Psoas muscle (tissue), 7 donors: ENCODE measurements at regions not wholly inside any gene's neighbourhood (a gene's known extent, or its start where the extent isn't known, plus 50 kb on each side); places are given as distances from the start of the nearest gene placed in this dataset.

Experiments used
- ATAC-seq, 4 donors: fragments of 200-7000 bp; cut with Tn5 transposase; one replicate each; pipeline ENCODE4 v1.9.1; 2020; ENCODE audit warnings: moderate library complexity in 3 of 4, mild to moderate bottlenecking in 2 of 4
- DNase-seq, 2 donors: peaks; one replicate each; pipeline ENCODE4 v3.0.0-alpha.2; 2020
- H3K27ac ChIP-seq: fragments of 200-600 bp; one replicate; pipeline ENCODE4 v1.8.0; 2022
- H3K27me3 ChIP-seq, 3 donors: fragments of 200-600 bp in 1 of 3; one replicate each; pipeline versions ENCODE4 v1.6.1 to v1.8.0; 2013 to 2022; ENCODE audit warnings: low read length in 2 of 3, mild to moderate bottlenecking in 2 of 3, moderate library complexity in 1 of 3; ENCODE audit not compliant: insufficient read depth in 3 of 3
- H3K36me3 ChIP-seq, 2 donors: fragments of 200-600 bp in 1 of 2; one replicate each; pipeline versions ENCODE4 v1.6.1 to v1.8.0; 2013 to 2022; ENCODE audit warnings: low read depth in 1 of 2, mild to moderate bottlenecking in 1 of 2, moderate library complexity in 1 of 2; ENCODE audit not compliant: insufficient read depth in 1 of 2
- H3K4me1 ChIP-seq: fragments of 200-600 bp; one replicate; pipeline ENCODE4 v1.8.0; 2022
- H3K4me3 ChIP-seq: fragments of 200-600 bp; one replicate; pipeline ENCODE4 v1.8.0; 2022; ENCODE audit warnings: mild to moderate bottlenecking
- H3K9me3 ChIP-seq: fragments of 200-600 bp; one replicate; pipeline ENCODE4 v1.8.0; 2022
- CTCF ChIP-seq: fragments of 200-600 bp; IDR thresholded peaks from one replicate; pipeline ENCODE4 v1.8.0; 2022; ENCODE audit warnings: antibody characterized with exemption
- WGBS, 3 donors: extraction: QIAGEN DNeasy Blood & Tissue Kit; methylation state at CpG; one replicate each; pipeline versions ENCODE4 v1.1.6 to v1.1.7; 2013; 5-methylcytosine and 5-hydroxymethylcytosine counted together
- intact Hi-C, 2 donors: fragments of 100-400 bp; cut with DNase I; formaldehyde crosslinking; loops; one replicate each; pipeline versions ENCODE4 v1.11.0 to v1.14.2; 2022
- donor health status: healthy with polysubstance abuse.
- donor health status: DM: no; HTN: no; CAD: no; lungs with moderate emphysema.
- donor health status: Bipolar disorder and iron deficiency.
- donor health status: healthy.
- donor health status: DM: yes; HTN: yes; CAD: no.
- donor health status: DM: no; HTN: no; CAD: no.
- donor health status: DM: yes; HTN: yes; CAD: no.

- Histone ChIP-seq H3K36me3 (no peaks in the 10 kb centered on the region), H3K4me3 (no peak overlapping the region), H3K27ac (no peak overlapping the region), H3K4me1 (no peaks in the 10 kb centered on the region), H3K9me3 (no peaks in the 10 kb centered on the region), H3K27me3 (no peaks in the 10 kb centered on the region)
- ATAC-seq, result peak; percentile 68 to 85 (median 72)
- 46 to 62% (median 60%) methylated on average over 3 of the region's 3 CpGs for WGBS, 3 donors
- intact Hi-C loops, result no loop called here
- peak in 1 of 2 donors; percentile 16 for DNase-seq
- TF ChIP-seq CTCF, result no peak
Observed at GRCh38 chr2:175837046-175837445, 165.0 kb downstream of the LNPK start.

GRCh38 chr2:175836361-175836760, 165.7 kb downstream of the LNPK start:
- no peaks in the 10 kb centered on the region for H3K9me3 ChIP-seq
- WGBS, 3 donors, result 81 to 89% (median 84%) methylated on average over 2 of the region's 2 CpGs
- no peak for ATAC-seq

GRCh38 chr2:175834477-175834876, 167.6 kb downstream of the LNPK start:
- intact Hi-C loops, result no loop called here
- DNase-seq (no peak), ATAC-seq (no peak)
- Histone ChIP-seq H3K9me3 (no peaks in the 10 kb centered on the region), H3K4me3 (no peak overlapping the region), H3K4me1 (no peaks in the 10 kb centered on the region), H3K27ac (no peak overlapping the region), H3K36me3 (no peaks in the 10 kb centered on the region), H3K27me3 (no peaks in the 10 kb centered on the region)
- TF ChIP-seq CTCF, result no peak
- WGBS, 3 donors, result 56 to 69% (median 62%) methylated on average over 5 of the region's 5 CpGs

More at GRCh38 chr2:175836361-175836760, 165.7 kb downstream of the LNPK start:
- Histone ChIP-seq H3K4me3 (no peak overlapping the region), H3K36me3 (no peaks in the 10 kb centered on the region), H3K27ac (no peak overlapping the region), H3K27me3 (no peaks in the 10 kb centered on the region), H3K4me1 (no peaks in the 10 kb centered on the region)
- DNase-seq, result no peak
- intact Hi-C loops, result no loop called here
- no peak for TF ChIP-seq CTCF

GRCh38 chr2:175832866-175833265, 169.2 kb downstream of the LNPK start:
- intact Hi-C loops, result no loop called here
- no peak for TF ChIP-seq CTCF
- no peak for DNase-seq
- H3K4me3 ChIP-seq, result no peak overlapping the region
- H3K4me1 ChIP-seq, result no peaks in the 10 kb centered on the region
- no peaks in the 10 kb centered on the region for H3K27me3 ChIP-seq
- H3K9me3 ChIP-seq, result no peaks in the 10 kb centered on the region
- H3K36me3 ChIP-seq, result no peaks in the 10 kb centered on the region
- ATAC-seq, result no peak
- no peak overlapping the region for H3K27ac ChIP-seq

- H3K36me3 ChIP-seq, result no peaks in the 10 kb centered on the region
- H3K27me3 ChIP-seq, result no peaks in the 10 kb centered on the region
- TF ChIP-seq CTCF, result no peak
- intact Hi-C loops, result no loop called here
- H3K4me1 ChIP-seq, result no peaks in the 10 kb centered on the region
- WGBS, 3 donors, result 53 to 62% (median 55%) methylated on average over 4 of the region's 4 CpGs
- H3K27ac ChIP-seq, result no peak overlapping the region
- H3K9me3 ChIP-seq, result peaks cover 7% of the 10 kb centered on the region
- no peak for DNase-seq
- ATAC-seq, result no peak
- no peak overlapping the region for H3K4me3 ChIP-seq
Observed at GRCh38 chr2:175829741-175830140, 172.3 kb downstream of the LNPK start.
